ENCODE measurements at regions not wholly inside any gene's neighbourhood (a gene's known extent, or its start where the extent isn't known, plus 50 kb on each side); places are given as distances from the start of the nearest gene placed in this dataset.

DNA sequence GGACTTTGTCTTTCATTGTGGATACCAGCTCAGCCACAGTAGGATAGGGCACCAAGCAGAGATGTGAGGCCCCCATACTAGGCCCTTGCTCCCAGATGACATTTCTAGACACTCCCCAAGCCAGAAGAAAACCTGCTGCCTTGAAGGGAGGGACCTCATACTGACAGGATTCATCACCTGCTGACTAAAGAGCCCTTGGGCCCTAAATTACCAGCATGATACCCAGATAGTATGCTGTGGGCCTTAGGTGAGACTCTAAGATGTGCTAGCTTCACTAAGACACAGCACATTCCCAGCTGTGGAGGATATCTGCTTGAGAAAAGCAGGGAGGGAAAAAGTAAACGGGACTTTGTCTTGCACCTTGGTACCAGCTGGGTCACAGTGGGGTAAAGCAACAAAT, 324.0 kb downstream of the TBL1XR1 start:
- H2AFZ ChIP-seq (ENCODE audit: low read depth) = peak overlapping the region; percentile 74
- TF ChIP-seq, protein P1, sequence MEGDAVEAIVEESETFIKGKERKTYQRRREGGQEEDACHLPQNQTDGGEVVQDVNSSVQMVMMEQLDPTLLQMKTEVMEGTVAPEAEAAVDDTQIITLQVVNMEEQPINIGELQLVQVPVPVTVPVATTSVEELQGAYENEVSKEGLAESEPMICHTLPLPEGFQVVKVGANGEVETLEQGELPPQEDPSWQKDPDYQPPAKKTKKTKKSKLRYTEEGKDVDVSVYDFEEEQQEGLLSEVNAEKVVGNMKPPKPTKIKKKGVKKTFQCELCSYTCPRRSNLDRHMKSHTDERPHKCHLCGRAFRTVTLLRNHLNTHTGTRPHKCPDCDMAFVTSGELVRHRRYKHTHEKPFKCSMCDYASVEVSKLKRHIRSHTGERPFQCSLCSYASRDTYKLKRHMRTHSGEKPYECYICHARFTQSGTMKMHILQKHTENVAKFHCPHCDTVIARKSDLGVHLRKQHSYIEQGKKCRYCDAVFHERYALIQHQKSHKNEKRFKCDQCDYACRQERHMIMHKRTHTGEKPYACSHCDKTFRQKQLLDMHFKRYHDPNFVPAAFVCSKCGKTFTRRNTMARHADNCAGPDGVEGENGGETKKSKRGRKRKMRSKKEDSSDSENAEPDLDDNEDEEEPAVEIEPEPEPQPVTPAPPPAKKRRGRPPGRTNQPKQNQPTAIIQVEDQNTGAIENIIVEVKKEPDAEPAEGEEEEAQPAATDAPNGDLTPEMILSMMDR (conservative IDR thresholded peaks at IDR 0.05; ENCODE audit: low read depth, low read length) = no peak

DNA sequence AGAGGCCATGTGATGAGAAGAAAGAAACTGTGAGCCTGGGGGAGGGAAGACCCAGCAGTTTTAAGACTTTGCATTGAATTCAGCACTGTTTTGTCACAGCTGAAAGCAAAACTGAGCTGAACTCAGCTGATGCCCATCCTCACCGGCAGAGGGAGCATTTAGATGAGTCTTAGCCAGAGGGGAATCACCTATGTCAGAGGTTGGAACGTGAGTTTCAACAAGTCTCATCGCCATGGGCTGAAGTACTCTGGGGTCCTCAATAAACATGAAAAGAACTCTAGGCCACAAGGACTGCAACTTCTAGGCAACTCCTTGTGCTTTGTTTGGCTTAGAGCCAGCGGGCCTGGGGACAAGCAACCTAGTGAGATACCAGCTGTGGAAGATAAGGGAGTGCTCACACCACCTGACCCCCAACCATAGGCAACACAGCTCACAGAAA, 324.5 kb downstream of the TBL1XR1 start:
- no peaks in the 10 kb centered on the region for H3K79me2 ChIP-seq (ENCODE audit: insufficient read depth, low read depth)
- TF ChIP-seq, protein P1 (conservative IDR thresholded peaks at IDR 0.05; ENCODE audit: low read depth, low read length) = peak; percentile 92
- no peaks in the 10 kb centered on the region for H3K36me3 ChIP-seq (ENCODE audit: insufficient read depth)
- H3K27me3 ChIP-seq (ENCODE audit: insufficient read depth, low read depth) = no peaks in the 10 kb centered on the region
- peaks cover 42% of the 10 kb centered on the region for H3K4me1 ChIP-seq (ENCODE audit: low read depth, poor library complexity, severe bottlenecking)
- H3K4me3 ChIP-seq (IDR thresholded peaks at IDR 0.05; ENCODE audit: insufficient read depth, low read depth, low read length) = no peak overlapping the region
- 0 out of 2 replicates have a peak overlapping the region, but pooled peaks have one; percentile 17 for H3K9ac ChIP-seq
- H4K20me1 ChIP-seq (ENCODE audit: insufficient read depth) = no peaks in the 10 kb centered on the region
- peak overlapping the region; percentile 87 for H3K4me2 ChIP-seq
- H3K27ac ChIP-seq = peak overlapping the region; percentile 41
- H2AFZ ChIP-seq (ENCODE audit: low read depth) = peak overlapping the region; percentile 74

More for the DNA sequence above, 324.0 kb downstream of the TBL1XR1 start:
- Histone ChIP-seq H3K9ac (no peak overlapping the region), H3K27me3 (ENCODE audit: insufficient read depth, low read depth) (no peaks in the 10 kb centered on the region), H3K36me3 (ENCODE audit: insufficient read depth) (no peaks in the 10 kb centered on the region), H4K20me1 (ENCODE audit: insufficient read depth) (no peaks in the 10 kb centered on the region), H3K27ac (peak overlapping the region; percentile 41; the same call in 1 of the 2 replicates), H3K4me2 (peak overlapping the region; percentile 87; the same call in 1 of the 2 replicates), H3K4me3 (IDR thresholded peaks at IDR 0.05; ENCODE audit: insufficient read depth, low read depth, low read length) (no peak overlapping the region), H3K79me2 (ENCODE audit: insufficient read depth, low read depth) (no peaks in the 10 kb centered on the region), H3K4me1 (ENCODE audit: low read depth, poor library complexity, severe bottlenecking) (peaks cover 39% of the 10 kb centered on the region)

DNA sequence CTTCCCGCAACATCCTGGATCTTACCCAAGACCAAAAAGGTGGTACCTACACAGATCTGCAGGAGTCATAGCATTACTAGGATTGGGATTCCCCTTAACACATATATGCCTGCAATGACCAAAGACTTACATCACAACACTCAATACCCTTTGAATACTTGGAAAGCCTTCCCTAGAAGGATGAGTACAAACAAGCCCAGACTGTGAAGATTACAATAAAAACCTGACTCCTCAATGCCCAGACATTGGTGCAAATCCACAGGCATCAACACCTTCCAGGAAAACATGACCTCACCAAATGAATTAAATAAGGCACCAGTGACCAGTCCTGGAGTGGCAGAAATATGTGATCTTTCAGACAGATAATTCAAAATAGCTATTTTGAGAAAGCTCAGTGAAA, 326.8 kb downstream of the TBL1XR1 start:
- Histone ChIP-seq H3K4me2 (no peak overlapping the region), H3K4me3 (IDR thresholded peaks at IDR 0.05; ENCODE audit: insufficient read depth, low read depth, low read length) (no peak overlapping the region), H3K27me3 (ENCODE audit: insufficient read depth, low read depth) (no peaks in the 10 kb centered on the region), H3K4me1 (ENCODE audit: low read depth, poor library complexity, severe bottlenecking) (peaks cover 50% of the 10 kb centered on the region), H3K27ac (no peak overlapping the region; the same call in 1 of the 2 replicates), H3K36me3 (ENCODE audit: insufficient read depth) (no peaks in the 10 kb centered on the region), H2AFZ (ENCODE audit: low read depth) (no peak overlapping the region), H3K9ac (no peak overlapping the region), H3K79me2 (ENCODE audit: insufficient read depth, low read depth) (no peaks in the 10 kb centered on the region), H4K20me1 (ENCODE audit: insufficient read depth) (no peaks in the 10 kb centered on the region)
- TF ChIP-seq, protein P1 (conservative IDR thresholded peaks at IDR 0.05; ENCODE audit: low read depth, low read length) = no peak

DNA sequence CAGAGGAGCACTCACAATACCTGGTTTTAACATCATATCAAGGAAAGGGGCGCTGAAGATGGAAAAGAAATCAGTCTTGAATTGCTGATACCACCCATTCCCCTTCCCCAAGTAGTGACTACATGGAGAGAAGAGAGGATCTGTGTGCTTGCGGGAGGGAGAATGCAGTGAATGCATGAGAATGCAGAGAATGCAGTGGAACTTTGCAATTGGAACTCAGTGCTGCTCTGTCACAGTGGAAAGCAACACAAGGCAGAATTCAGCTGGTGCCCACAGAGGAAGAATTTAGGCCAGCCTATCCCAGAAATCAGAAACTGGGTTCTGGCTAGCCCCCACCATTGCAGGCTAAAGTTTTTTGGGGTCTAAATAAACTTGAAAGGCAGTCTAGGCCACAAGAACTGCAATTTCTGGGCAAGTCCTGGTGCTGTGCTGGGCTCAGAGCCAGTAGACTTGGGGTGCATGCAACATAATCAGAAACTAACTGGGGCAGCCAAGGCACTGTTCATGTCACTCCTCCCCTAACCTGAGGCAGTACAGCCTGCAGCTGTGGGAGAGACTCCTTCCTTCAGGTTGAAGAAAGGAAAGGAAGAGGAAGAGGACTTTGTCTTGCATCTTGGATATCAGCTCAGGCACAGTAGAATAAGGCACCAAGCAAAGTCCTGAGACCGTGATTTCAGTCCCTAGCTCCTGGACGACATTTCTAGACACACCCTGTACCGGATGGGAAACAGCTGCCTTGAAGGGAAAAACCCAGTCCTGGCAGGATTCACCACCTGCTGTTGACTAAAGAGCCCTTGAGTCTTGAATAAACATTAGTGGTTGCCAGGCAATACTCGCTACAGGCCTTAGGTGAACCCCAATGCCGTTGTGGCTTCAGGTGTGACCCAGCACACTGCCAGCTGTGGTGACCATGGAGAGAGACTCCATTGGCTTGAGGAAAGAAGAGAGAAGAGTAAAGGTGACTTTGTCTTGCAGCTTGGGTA, 329.3 kb downstream of the TBL1XR1 start:
- TF ChIP-seq, protein P1 (conservative IDR thresholded peaks at IDR 0.05; ENCODE audit: low read depth, low read length) = no peak
- peak overlapping the region; percentile 96 for H3K27ac ChIP-seq

More for the DNA sequence above, 329.3 kb downstream of the TBL1XR1 start:
- Histone ChIP-seq H2AFZ (ENCODE audit: low read depth) (peak overlapping the region; percentile 53; the same call in 1 of the 2 replicates), H3K4me1 (ENCODE audit: low read depth, poor library complexity, severe bottlenecking) (peaks cover 47% of the 10 kb centered on the region), H3K4me2 (peak overlapping the region; percentile 65), H3K79me2 (ENCODE audit: insufficient read depth, low read depth) (no peaks in the 10 kb centered on the region), H3K36me3 (ENCODE audit: insufficient read depth) (no peaks in the 10 kb centered on the region), H3K9ac (peak overlapping the region; percentile 74), H3K4me3 (IDR thresholded peaks at IDR 0.05; ENCODE audit: insufficient read depth, low read depth, low read length) (no peak overlapping the region), H3K27me3 (ENCODE audit: insufficient read depth, low read depth) (no peaks in the 10 kb centered on the region), H4K20me1 (ENCODE audit: insufficient read depth) (no peaks in the 10 kb centered on the region)

Measured in KMS-11 (cell line).